Putamen (tissue), 1 donor: ENCODE measurements at regions not wholly inside any gene's neighbourhood (a gene's known extent, or its start where the extent isn't known, plus 50 kb on each side); places are given as distances from the start of the nearest gene placed in this dataset.

Experiments
- DNase-seq: peaks from one replicate; pipeline ENCODE4 v3.0.0-alpha.2; 2016; ENCODE audit warnings: low spot score

- no peak for DNase-seq
Measured at GRCh38 chr13:31929031-31929770, 102.4 kb upstream of the FRY start.

DNA sequence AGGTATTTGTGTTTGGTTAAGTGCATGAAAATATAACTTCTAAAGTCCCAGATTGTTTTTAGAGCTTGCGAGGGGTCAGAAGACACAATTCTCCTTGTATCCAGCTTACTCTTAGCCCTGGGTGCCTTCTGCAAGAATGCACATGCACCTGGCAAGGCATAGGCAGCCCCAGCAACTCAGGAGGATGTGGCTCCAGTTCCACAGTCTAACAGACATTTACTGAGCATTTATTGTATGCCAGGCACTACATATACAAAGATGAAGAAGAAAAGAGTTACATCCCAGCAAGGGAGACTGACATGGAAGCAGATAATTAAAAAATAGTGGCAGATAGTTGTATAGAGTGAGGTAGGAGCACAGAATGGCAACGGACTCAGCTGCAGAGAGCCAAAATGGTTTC, 101.1 kb upstream of the FRY start:
- no peak for DNase-seq

DNA sequence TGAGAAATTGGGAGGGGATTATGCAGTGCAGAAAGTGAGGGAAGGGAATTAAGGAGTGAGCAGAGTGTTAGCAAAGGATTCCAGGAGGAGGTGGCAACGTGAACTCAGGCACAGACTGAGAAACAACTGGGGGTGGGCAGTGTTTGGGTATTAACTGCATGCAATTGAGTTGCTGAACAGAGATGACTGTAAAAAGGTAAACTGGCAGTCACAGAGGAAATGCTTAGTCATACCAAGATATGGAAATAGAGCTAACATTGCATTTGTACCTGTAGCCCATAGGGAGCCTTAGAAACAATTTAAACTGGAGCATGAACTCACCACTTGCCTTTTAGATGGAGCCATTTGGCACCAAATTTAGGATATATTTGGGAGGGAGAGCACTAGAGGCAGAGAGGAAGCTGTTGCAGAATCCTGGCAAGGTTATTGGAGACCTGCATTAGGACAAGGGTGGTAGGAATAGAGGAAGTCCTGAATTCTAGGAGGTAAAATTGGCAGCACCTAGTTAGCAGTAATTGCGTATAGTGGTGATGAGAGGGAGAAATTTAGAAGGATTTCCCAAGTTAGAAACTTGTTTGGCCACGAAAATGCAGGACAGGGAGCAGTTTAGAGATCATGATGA, 100.6 kb upstream of the FRY start:
- no peak for DNase-seq

DNA sequence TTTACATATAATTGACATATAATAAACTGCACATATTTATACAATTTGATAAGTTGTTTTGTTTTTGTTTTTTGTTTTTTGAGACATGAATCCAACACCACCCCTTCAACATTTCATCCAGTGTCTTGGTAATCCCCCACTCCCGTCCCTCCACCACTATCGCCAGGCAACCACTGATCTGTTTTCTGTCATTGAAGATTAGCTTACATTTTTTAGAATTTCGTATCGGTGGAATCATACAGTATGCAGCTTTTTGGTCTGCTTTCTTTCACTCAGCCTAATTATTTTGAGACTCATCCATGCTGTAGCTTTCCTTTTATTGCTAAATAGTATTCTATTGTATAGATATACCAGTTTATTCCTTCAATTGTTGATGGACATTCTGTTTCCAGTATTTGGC, 94.1 kb upstream of the FRY start:
- no peak for DNase-seq

- DNase-seq = no peak
Measured at GRCh38 chr13:31940076-31940475, 91.5 kb upstream of the FRY start.

- no peak for DNase-seq
Measured at GRCh38 chr13:31943591-31943990, 88.0 kb upstream of the FRY start.

- DNase-seq = no peak
Measured at GRCh38 chr13:31944262-31945160, 87.1 kb upstream of the FRY start.

GRCh38 chr13:31945202-31945961, 86.2 kb upstream of the FRY start:
- no peak for DNase-seq

GRCh38 chr13:31946091-31946770, 85.3 kb upstream of the FRY start:
- no peak for DNase-seq

DNA sequence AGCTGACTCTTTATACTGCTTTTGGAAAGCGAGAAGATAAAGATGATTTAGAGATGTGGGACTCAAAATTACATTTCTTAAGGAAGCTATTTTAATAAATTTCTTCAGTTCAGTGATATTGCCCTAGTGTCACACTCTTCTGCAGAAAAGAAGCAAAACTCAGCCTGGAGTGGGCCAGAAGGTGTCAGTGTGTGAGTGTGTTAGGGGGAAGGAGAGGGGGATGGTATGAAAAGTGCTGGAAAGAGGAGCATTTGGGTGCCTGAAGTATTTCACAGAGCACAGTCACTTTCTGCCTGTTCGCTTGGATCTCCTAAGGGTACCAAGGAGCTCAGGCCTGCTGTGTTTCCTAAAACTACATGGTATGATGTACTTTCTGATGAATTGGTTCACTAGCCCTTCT, 84.5 kb upstream of the FRY start:
- DNase-seq = no peak

DNA sequence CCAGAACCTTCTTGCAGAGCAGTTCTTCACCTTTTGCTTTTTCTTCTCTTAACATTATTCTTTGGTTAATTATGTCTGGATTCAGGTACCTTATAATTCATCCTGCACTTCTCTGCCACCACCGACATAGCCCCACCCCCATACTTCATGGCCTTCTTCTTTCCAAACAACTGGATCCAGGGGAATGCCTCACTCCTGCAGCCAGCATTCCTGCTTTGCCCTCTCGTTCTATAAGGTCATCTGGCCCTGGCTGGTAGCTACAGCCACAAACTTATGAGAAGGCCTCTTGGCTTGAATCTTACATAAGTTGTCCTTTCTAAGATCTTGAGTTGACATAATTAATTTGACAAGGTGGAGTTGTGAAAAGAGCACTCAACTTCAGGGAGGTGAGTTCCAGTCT, 84.1 kb upstream of the FRY start:
- DNase-seq = no peak

DNA sequence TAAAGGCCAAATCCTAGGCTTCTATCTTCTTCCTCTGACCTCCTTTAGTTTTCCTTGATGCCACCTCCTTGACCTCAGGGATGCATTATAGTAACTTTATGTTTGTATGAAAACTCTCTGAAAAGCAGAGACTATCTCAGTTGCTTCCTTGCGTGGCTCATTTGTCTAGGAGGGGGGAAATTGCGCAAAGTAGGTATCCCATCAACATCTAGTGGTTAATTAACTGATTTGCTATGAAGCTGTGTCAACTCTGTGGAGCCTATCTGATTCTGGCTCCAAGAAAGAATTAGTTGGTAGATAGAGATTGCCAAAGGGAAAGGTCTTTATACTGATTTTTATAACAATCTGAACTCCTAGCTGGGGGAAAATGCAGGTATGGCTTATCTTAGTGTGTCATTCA, 82.1 kb upstream of the FRY start:
- DNase-seq = no peak

DNA sequence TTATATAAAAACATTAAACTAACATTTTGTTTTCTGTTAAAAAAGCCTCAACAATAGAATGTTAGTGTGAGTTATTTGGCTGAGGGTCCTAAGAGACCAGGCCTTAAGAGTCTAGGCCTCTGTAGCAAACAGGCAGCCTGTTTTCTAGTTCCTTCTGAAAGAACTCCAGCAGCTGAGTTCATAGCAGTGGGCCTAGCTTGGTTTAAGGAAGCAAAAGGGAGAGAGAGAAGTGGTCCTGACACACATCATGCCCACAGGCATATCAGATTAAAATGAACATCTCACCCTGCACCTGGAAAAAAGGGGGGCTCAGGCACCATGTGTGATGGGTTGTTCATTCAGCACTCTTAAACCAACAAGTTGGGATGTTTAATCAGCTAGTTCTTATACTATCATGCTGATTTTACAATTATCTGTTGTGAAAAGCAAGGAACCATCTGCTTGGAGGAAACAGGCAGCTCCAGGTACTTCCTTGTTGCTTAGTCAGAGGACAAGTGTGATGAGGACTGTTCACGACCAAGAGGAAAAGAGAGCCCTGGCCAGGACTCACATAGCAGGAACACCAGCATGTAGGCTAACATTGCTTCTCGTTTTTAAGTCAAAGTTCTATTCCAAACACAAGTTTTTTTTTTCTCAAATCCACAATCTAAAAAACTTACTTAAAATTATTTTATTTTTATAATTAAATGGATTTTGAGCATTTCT, 81.3 kb upstream of the FRY start:
- no peak for DNase-seq

GRCh38 chr13:31951215-31951678, 80.3 kb upstream of the FRY start:
- no peak for DNase-seq

GRCh38 chr13:31952641-31953380, 78.8 kb upstream of the FRY start:
- DNase-seq = no peak

- DNase-seq = no peak
Measured at GRCh38 chr13:31955101-31955500, 76.5 kb upstream of the FRY start.

- no peak for DNase-seq
Measured at GRCh38 chr13:31955741-31956140, 75.8 kb upstream of the FRY start.

- no peak for DNase-seq
Measured at GRCh38 chr13:31956980-31957644, 74.5 kb upstream of the FRY start.

GRCh38 chr13:31957772-31958171, 73.8 kb upstream of the FRY start:
- DNase-seq = no peak
